IPS-15b (cell line): ENCODE measurements at regions not wholly inside any gene's neighbourhood (a gene's known extent, or its start where the extent isn't known, plus 50 kb on each side); places are given as distances from the start of the nearest gene placed in this dataset.

Source experiments
- H3K27me3 ChIP-seq: one replicate; pipeline ENCODE4 v1.6.1; 2013; ENCODE audit warnings: low read length; ENCODE audit not compliant: control insufficient read depth, insufficient read depth
- H3K36me3 ChIP-seq: one replicate; pipeline ENCODE4 v1.6.1; 2013; ENCODE audit warnings: low read length; ENCODE audit not compliant: control insufficient read depth, insufficient read depth
- H3K4me1 ChIP-seq: one replicate; pipeline ENCODE4 v1.6.1; 2013; ENCODE audit warnings: mild to moderate bottlenecking, low read length; ENCODE audit not compliant: control insufficient read depth, insufficient read depth
- H3K4me3 ChIP-seq: one replicate; pipeline ENCODE4 v1.5.1; 2013; ENCODE audit warnings: low read depth, low read length
- H3K9ac ChIP-seq: one replicate; pipeline ENCODE4 v1.6.1; 2013; ENCODE audit warnings: low read depth, mild to moderate bottlenecking, low read length
- H3K9me3 ChIP-seq: one replicate; pipeline ENCODE4 v1.6.1; 2013; ENCODE audit warnings: mild to moderate bottlenecking, low read length; ENCODE audit not compliant: control insufficient read depth, insufficient read depth

GRCh38 chr7:16318463-16318862 is 102.9 kb downstream of the CRPPA start:
- no peak overlapping the region for H3K9ac ChIP-seq
- no peaks in the 10 kb centered on the region for H3K9me3 ChIP-seq
- no peaks in the 10 kb centered on the region for H3K36me3 ChIP-seq
- H3K4me1 ChIP-seq, result no peaks in the 10 kb centered on the region
- H3K4me3 ChIP-seq, result no peak overlapping the region
- H3K27me3 ChIP-seq, result no peaks in the 10 kb centered on the region

GRCh38 chr7:16317406-16317805 is 103.9 kb downstream of the CRPPA start:
- Histone ChIP-seq H3K4me3 (no peak overlapping the region), H3K9ac (no peak overlapping the region), H3K9me3 (no peaks in the 10 kb centered on the region), H3K36me3 (no peaks in the 10 kb centered on the region), H3K27me3 (no peaks in the 10 kb centered on the region), H3K4me1 (no peaks in the 10 kb centered on the region)

GRCh38 chr7:16315280-16315679 is 106.1 kb downstream of the CRPPA start:
- Histone ChIP-seq H3K9me3 (no peaks in the 10 kb centered on the region), H3K9ac (no peak overlapping the region), H3K36me3 (no peaks in the 10 kb centered on the region), H3K4me1 (no peaks in the 10 kb centered on the region), H3K27me3 (no peaks in the 10 kb centered on the region), H3K4me3 (no peak overlapping the region)

- Histone ChIP-seq H3K9ac (no peak overlapping the region), H3K4me3 (no peak overlapping the region), H3K9me3 (no peaks in the 10 kb centered on the region), H3K4me1 (no peaks in the 10 kb centered on the region), H3K36me3 (no peaks in the 10 kb centered on the region), H3K27me3 (no peaks in the 10 kb centered on the region)
Observed at GRCh38 chr7:16309129-16309528, 112.2 kb downstream of the CRPPA start.

- no peak overlapping the region for H3K4me3 ChIP-seq
- no peaks in the 10 kb centered on the region for H3K9me3 ChIP-seq
- H3K9ac ChIP-seq, result no peak overlapping the region
- H3K27me3 ChIP-seq, result no peaks in the 10 kb centered on the region
- no peaks in the 10 kb centered on the region for H3K4me1 ChIP-seq
- H3K36me3 ChIP-seq, result no peaks in the 10 kb centered on the region
Observed at GRCh38 chr7:16301291-16301690, 120.0 kb downstream of the CRPPA start.

GRCh38 chr7:16300361-16300895 is 120.9 kb downstream of the CRPPA start:
- H3K4me1 ChIP-seq, result no peaks in the 10 kb centered on the region
- no peaks in the 10 kb centered on the region for H3K36me3 ChIP-seq
- no peaks in the 10 kb centered on the region for H3K9me3 ChIP-seq
- no peak overlapping the region for H3K9ac ChIP-seq
- no peak overlapping the region for H3K4me3 ChIP-seq
- no peaks in the 10 kb centered on the region for H3K27me3 ChIP-seq

GRCh38 chr7:16299853-16300252 is 121.5 kb downstream of the CRPPA start:
- H3K4me1 ChIP-seq, result no peaks in the 10 kb centered on the region
- H3K9me3 ChIP-seq, result no peaks in the 10 kb centered on the region
- H3K9ac ChIP-seq, result no peak overlapping the region
- no peaks in the 10 kb centered on the region for H3K36me3 ChIP-seq
- H3K4me3 ChIP-seq, result no peak overlapping the region
- no peaks in the 10 kb centered on the region for H3K27me3 ChIP-seq

- no peaks in the 10 kb centered on the region for H3K36me3 ChIP-seq
- no peak overlapping the region for H3K9ac ChIP-seq
- no peaks in the 10 kb centered on the region for H3K4me1 ChIP-seq
- no peaks in the 10 kb centered on the region for H3K27me3 ChIP-seq
- no peak overlapping the region for H3K4me3 ChIP-seq
- H3K9me3 ChIP-seq, result no peaks in the 10 kb centered on the region
Observed at GRCh38 chr7:16298221-16298620, 123.1 kb downstream of the CRPPA start.

GRCh38 chr7:16295558-16295957 is 125.8 kb downstream of the CRPPA start:
- no peaks in the 10 kb centered on the region for H3K27me3 ChIP-seq
- no peaks in the 10 kb centered on the region for H3K4me1 ChIP-seq
- no peaks in the 10 kb centered on the region for H3K9me3 ChIP-seq
- no peak overlapping the region for H3K4me3 ChIP-seq
- no peak overlapping the region for H3K9ac ChIP-seq
- H3K36me3 ChIP-seq, result no peaks in the 10 kb centered on the region

GRCh38 chr7:16293669-16294425 is 127.5 kb downstream of the CRPPA start:
- Histone ChIP-seq H3K4me1 (no peaks in the 10 kb centered on the region), H3K36me3 (no peaks in the 10 kb centered on the region), H3K9ac (no peak overlapping the region), H3K9me3 (no peaks in the 10 kb centered on the region), H3K4me3 (no peak overlapping the region), H3K27me3 (no peaks in the 10 kb centered on the region)

- Histone ChIP-seq H3K27me3 (no peaks in the 10 kb centered on the region), H3K4me3 (no peak overlapping the region), H3K36me3 (no peaks in the 10 kb centered on the region), H3K9me3 (no peaks in the 10 kb centered on the region), H3K9ac (no peak overlapping the region), H3K4me1 (no peaks in the 10 kb centered on the region)
Observed at GRCh38 chr7:16284581-16284980, 136.8 kb downstream of the CRPPA start.

GRCh38 chr7:16278167-16278787 is 143.1 kb downstream of the CRPPA start:
- peaks cover 1% of the 10 kb centered on the region for H3K36me3 ChIP-seq
- H3K27me3 ChIP-seq, result no peaks in the 10 kb centered on the region
- H3K4me3 ChIP-seq, result no peak overlapping the region
- no peak overlapping the region for H3K9ac ChIP-seq
- no peaks in the 10 kb centered on the region for H3K9me3 ChIP-seq
- H3K4me1 ChIP-seq, result peaks cover 1% of the 10 kb centered on the region
